MM.1S (cell line): ENCODE measurements at regions not wholly inside any gene's neighbourhood (a gene's known extent, or its start where the extent isn't known, plus 50 kb on each side); places are given as distances from the start of the nearest gene placed in this dataset.

ENCODE experiments used
- DNase-seq: peaks from one replicate; pipeline ENCODE4 v3.0.0-alpha.2; 2015
- H2AFZ ChIP-seq: fragments of 300-600 bp; sonication (generic); 2 replicates; pipeline ENCODE4 v1.6.0; 2016; ENCODE audit warnings: antibody characterized with exemption, low read length
- H3F3A ChIP-seq: fragments of 300-600 bp; sonication (generic); 2 replicates; pipeline ENCODE4 v1.6.1; 2016; ENCODE audit warnings: mild to moderate bottlenecking, antibody characterized with exemption, low read length, moderate library complexity, mixed read lengths; ENCODE audit not compliant: insufficient read depth
- H3K27ac ChIP-seq: fragments of 300-600 bp; sonication (generic); 2 replicates; pipeline ENCODE4 v1.5.1; 2016; ENCODE audit warnings: mild to moderate bottlenecking, low read length
- H3K27me3 ChIP-seq: fragments of 300-600 bp; sonication (generic); replicated peaks from 2 replicates; pipeline ENCODE4 v1.6.0; 2016; ENCODE audit warnings: low read length; ENCODE audit not compliant: insufficient read depth
- H3K36me3 ChIP-seq: fragments of 300-600 bp; sonication (generic); replicated peaks from 2 replicates; pipeline ENCODE4 v1.6.1; 2016; ENCODE audit warnings: mild to moderate bottlenecking, low read length, mixed read lengths; ENCODE audit not compliant: insufficient read depth
- H3K4me1 ChIP-seq: fragments of 300-600 bp; sonication (generic); 2 replicates; pipeline ENCODE4 v1.6.1; 2016; ENCODE audit warnings: low read length, mixed read lengths
- H3K4me2 ChIP-seq: fragments of 300-600 bp; sonication (generic); 2 replicates; pipeline ENCODE4 v1.6.0; 2016; ENCODE audit warnings: low read depth, low read length
- H3K4me3 ChIP-seq: fragments of 300-600 bp; sonication (generic); 2 replicates; pipeline ENCODE4 v1.5.1; 2016; ENCODE audit warnings: low read length, mixed read lengths
- H3K79me2 ChIP-seq: fragments of 300-600 bp; sonication (generic); 2 replicates; pipeline ENCODE4 v1.6.1; 2016; ENCODE audit warnings: mixed run types, low read length, mixed read lengths
- H3K9ac ChIP-seq: fragments of 300-600 bp; sonication (generic); 2 replicates; pipeline ENCODE4 v1.6.1; 2016; ENCODE audit warnings: low read length, mixed read lengths
- H3K9me2 ChIP-seq: fragments of 300-600 bp; sonication (generic); replicated peaks from 2 replicates; pipeline ENCODE4 v1.6.1; 2016; ENCODE audit warnings: mild to moderate bottlenecking, low read length, mixed read lengths; ENCODE audit not compliant: insufficient read depth
- H3K9me3 ChIP-seq: fragments of 300-600 bp; sonication (generic); replicated peaks from 2 replicates; pipeline ENCODE4 v1.6.1; 2016; ENCODE audit warnings: mild to moderate bottlenecking, low read length, mixed read lengths; ENCODE audit not compliant: insufficient read depth
- H4K20me1 ChIP-seq: fragments of 300-600 bp; sonication (generic); 2 replicates; pipeline ENCODE4 v1.6.1; 2016; ENCODE audit warnings: mild to moderate bottlenecking, low read length, moderate library complexity, mixed read lengths; ENCODE audit not compliant: insufficient read depth
- EZH2 ChIP-seq: fragments of 300-600 bp; sonication (generic); optimal IDR thresholded peaks from 2 replicates; pipeline ENCODE3; 2017; ENCODE audit warnings: low read depth, mild to moderate bottlenecking, antibody characterized with exemption, low read length, mixed read lengths
- EZH2phosphoT487 ChIP-seq: fragments of 300-600 bp; sonication (generic); IDR thresholded peaks from 2 replicates; pipeline ENCODE4 v1.6.1; 2018; ENCODE audit warnings: antibody characterized with exemption, low read length
- TF ChIP-seq, protein P1 (sequence below): fragments of 300-600 bp; sonication (generic); IDR thresholded peaks from 2 replicates; pipeline ENCODE4 v1.5.1; 2016; ENCODE audit warnings: antibody characterized with exemption, low read length, mixed read lengths

DNA sequence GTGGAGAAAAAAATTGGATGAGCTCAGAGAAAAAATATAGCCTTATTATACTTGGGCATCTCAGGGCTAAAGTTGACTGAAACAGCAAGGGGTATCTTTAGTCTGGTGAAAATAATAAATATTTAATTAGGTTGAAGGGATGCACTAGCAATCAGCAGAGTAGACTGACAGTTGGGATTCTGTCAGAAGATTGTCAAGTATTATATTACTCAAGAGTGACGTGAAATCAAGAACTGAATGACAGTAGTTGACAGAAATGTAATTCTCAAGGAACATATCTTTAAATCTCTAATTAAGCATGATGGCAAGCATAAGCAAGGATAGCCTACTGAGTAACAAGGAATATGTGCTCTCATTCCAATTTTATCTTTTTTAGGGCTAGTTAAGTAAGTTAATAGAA, 1301.1 kb downstream of the DSC3 start:
- Histone ChIP-seq H3F3A (no peaks in the 10 kb centered on the region), H3K79me2 (no peaks in the 10 kb centered on the region), H3K36me3 (no peaks in the 10 kb centered on the region), H3K27ac (no peak overlapping the region), H2AFZ (no peak overlapping the region), H3K4me1 (no peaks in the 10 kb centered on the region), H3K4me3 (no peak overlapping the region), H3K9ac (no peak overlapping the region), H3K4me2 (no peak overlapping the region), H3K9me3 (no peaks in the 10 kb centered on the region), H4K20me1 (no peaks in the 10 kb centered on the region), H3K9me2 (no peaks in the 10 kb centered on the region), H3K27me3 (no peaks in the 10 kb centered on the region)
- no peak for TF ChIP-seq EZH2phosphoT487
- no peak for TF ChIP-seq EZH2
- TF ChIP-seq, protein P1, sequence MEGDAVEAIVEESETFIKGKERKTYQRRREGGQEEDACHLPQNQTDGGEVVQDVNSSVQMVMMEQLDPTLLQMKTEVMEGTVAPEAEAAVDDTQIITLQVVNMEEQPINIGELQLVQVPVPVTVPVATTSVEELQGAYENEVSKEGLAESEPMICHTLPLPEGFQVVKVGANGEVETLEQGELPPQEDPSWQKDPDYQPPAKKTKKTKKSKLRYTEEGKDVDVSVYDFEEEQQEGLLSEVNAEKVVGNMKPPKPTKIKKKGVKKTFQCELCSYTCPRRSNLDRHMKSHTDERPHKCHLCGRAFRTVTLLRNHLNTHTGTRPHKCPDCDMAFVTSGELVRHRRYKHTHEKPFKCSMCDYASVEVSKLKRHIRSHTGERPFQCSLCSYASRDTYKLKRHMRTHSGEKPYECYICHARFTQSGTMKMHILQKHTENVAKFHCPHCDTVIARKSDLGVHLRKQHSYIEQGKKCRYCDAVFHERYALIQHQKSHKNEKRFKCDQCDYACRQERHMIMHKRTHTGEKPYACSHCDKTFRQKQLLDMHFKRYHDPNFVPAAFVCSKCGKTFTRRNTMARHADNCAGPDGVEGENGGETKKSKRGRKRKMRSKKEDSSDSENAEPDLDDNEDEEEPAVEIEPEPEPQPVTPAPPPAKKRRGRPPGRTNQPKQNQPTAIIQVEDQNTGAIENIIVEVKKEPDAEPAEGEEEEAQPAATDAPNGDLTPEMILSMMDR, result no peak
- DNase-seq, result no peak

DNA sequence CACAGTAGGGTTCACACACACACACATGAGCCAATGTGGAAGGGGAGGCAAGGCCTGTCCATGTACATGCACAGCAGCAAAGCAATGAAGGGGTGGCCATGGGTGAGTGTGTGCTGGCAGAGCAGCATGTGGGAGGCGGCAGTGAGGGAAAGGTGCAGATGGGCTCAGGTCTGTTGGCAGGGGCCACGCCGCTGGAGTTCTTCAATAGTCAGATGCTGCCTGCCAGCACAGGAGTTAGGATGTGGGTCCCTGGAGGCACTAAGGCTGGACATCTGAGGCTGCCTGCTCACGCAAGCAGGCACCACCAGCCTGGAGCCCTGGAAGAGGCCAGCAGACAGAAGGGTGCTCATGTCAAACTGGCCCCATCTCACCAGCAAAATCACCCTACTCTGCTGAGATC, 1304.9 kb downstream of the DSC3 start:
- H3F3A ChIP-seq, result no peaks in the 10 kb centered on the region
- H3K27me3 ChIP-seq, result no peaks in the 10 kb centered on the region
- no peaks in the 10 kb centered on the region for H3K36me3 ChIP-seq
- no peaks in the 10 kb centered on the region for H3K79me2 ChIP-seq
- H3K4me2 ChIP-seq, result no peak overlapping the region
- H3K9ac ChIP-seq, result no peak overlapping the region
- no peaks in the 10 kb centered on the region for H3K9me3 ChIP-seq
- no peak overlapping the region for H2AFZ ChIP-seq
- H3K4me3 ChIP-seq, result no peak overlapping the region
- no peaks in the 10 kb centered on the region for H3K4me1 ChIP-seq
- no peak for DNase-seq
- no peaks in the 10 kb centered on the region for H4K20me1 ChIP-seq
- H3K9me2 ChIP-seq, result no peaks in the 10 kb centered on the region
- no peak overlapping the region for H3K27ac ChIP-seq
- TF ChIP-seq EZH2, result no peak
- TF ChIP-seq, protein P1, result no peak
- TF ChIP-seq EZH2phosphoT487, result no peak

DNA sequence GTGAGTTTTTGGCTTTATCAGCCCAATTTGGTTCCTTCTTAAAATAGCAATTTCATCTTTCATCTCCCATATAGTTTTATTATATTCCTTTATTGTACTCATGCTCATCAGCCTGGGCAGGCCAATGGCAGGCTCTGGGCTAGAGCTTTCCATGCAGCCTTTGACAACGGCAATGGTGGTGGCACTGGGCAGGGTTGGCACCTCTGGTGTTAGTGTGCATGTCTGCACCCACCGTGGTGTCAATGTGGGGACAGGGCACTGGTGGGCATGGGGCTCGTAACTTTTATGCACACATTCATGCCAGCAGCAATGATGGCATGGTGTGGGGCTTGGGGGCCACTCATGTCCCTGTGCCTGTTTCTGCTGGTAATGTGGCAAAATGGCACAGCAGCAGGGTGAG, 1305.4 kb downstream of the DSC3 start:
- no peak for DNase-seq
- Histone ChIP-seq H3K9ac (no peak overlapping the region), H3K4me1 (no peaks in the 10 kb centered on the region), H3K27me3 (no peaks in the 10 kb centered on the region), H3K27ac (no peak overlapping the region), H3K9me3 (no peaks in the 10 kb centered on the region), H3K4me2 (no peak overlapping the region), H3K36me3 (no peaks in the 10 kb centered on the region), H3K4me3 (no peak overlapping the region), H4K20me1 (no peaks in the 10 kb centered on the region), H3K9me2 (no peaks in the 10 kb centered on the region), H3F3A (no peaks in the 10 kb centered on the region), H2AFZ (no peak overlapping the region), H3K79me2 (no peaks in the 10 kb centered on the region)
- TF ChIP-seq EZH2phosphoT487 (no peak), EZH2 (no peak)

DNA sequence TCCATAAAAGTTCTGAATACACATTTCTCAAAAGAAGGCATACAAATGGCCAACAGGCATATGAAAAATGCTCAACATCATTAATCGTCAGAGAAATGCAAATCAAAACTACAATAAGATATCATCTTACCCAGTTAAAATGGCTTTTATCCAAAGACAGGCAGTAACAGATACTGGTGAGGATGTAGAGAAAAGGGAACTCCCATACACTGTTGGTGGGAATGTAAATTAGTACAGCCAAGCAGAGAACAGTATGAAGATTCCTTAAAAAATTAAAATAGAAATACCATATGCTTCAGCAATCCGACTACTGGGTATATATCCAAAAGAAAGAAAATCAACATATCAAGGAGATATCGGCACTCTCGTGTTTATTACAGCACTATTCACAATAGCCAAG, 1312.5 kb downstream of the DSC3 start:
- no peaks in the 10 kb centered on the region for H3K4me1 ChIP-seq
- no peaks in the 10 kb centered on the region for H3K36me3 ChIP-seq
- H3K79me2 ChIP-seq, result no peaks in the 10 kb centered on the region
- TF ChIP-seq EZH2, result no peak
- no peak for TF ChIP-seq EZH2phosphoT487
- TF ChIP-seq, protein P1, result no peak
- no peak overlapping the region for H3K9ac ChIP-seq
- H3K27ac ChIP-seq, result no peak overlapping the region
- no peak overlapping the region for H3K4me3 ChIP-seq
- H3K27me3 ChIP-seq, result no peaks in the 10 kb centered on the region
- H3K9me2 ChIP-seq, result no peaks in the 10 kb centered on the region
- H2AFZ ChIP-seq, result no peak overlapping the region
- H3K4me2 ChIP-seq, result no peak overlapping the region
- no peaks in the 10 kb centered on the region for H3K9me3 ChIP-seq
- no peaks in the 10 kb centered on the region for H3F3A ChIP-seq
- no peaks in the 10 kb centered on the region for H4K20me1 ChIP-seq
- no peak for DNase-seq
